ENCODE measurements at regions not wholly inside any gene's neighbourhood (a gene's known extent, or its start where the extent isn't known, plus 50 kb on each side); places are given as distances from the start of the nearest gene placed in this dataset.

GRCh38 chrX:13189380-13189779 is 130.5 kb downstream of the ATXN3L start:
- TF ChIP-seq EP300 (IDR thresholded peaks at IDR 0.05) (no peak), CTCF (IDR thresholded peaks at IDR 0.05) (no peak), POLR2A (IDR thresholded peaks at IDR 0.05) (no peak)
